SK-N-SH (cell line): ENCODE measurements at regions not wholly inside any gene's neighbourhood (a gene's known extent, or its start where the extent isn't known, plus 50 kb on each side); places are given as distances from the start of the nearest gene placed in this dataset.

Source experiments
- CTCF ChIA-PET: fragments of 300-600, 350-600 bp; formaldehyde crosslinking; extraction: SDS; loops from one replicate; lab custom pipeline; 2021; lab: Yijun Ruan, JAX
- POLR2A ChIA-PET: fragments of 350-600 bp; sonication (Branson Sonifier 250); formaldehyde crosslinking; extraction: SDS; loops from one replicate; lab custom pipeline; 2020; ENCODE audit warnings: antibody characterized with exemption, inconsistent platforms; lab: Yijun Ruan, JAX
- DNase-seq: peaks from one replicate; pipeline ENCODE4 v3.0.0; 2012
- H2AFZ ChIP-seq: fragments of 200-600 bp; sonication (generic); 2 replicates; pipeline ENCODE4 v1.8.1; 2016; ENCODE audit warnings: antibody characterized with exemption, mild to moderate bottlenecking, low read depth
- H3F3A ChIP-seq: fragments of 200-600 bp; sonication (generic); replicated peaks from 2 replicates; pipeline ENCODE3; 2016; ENCODE audit warnings: antibody characterized with exemption, mild to moderate bottlenecking; ENCODE audit not compliant: insufficient read depth
- H3K27ac ChIP-seq, 2 experiments: fragments of 200-500 bp in 1 of 2; fragments of 200-600 bp in 1 of 2; sonication (Bioruptor generic) in 1 of 2; sonication (generic), shearing (Covaris generic) in 1 of 2; 2 replicates each; pipeline versions ENCODE4 v1.5.1 to v1.6.1; 2014 to 2016; ENCODE audit warnings: low read depth in 2 of 2, inconsistent platforms in 1 of 2, low read length in 1 of 2, mild to moderate bottlenecking in 1 of 2, mixed read lengths in 1 of 2
- H3K27me3 ChIP-seq: fragments of 200-600 bp; sonication (generic), shearing (Covaris generic); 2 replicates; pipeline ENCODE4 v1.6.1; 2016; ENCODE audit warnings: mixed run types; ENCODE audit not compliant: insufficient read depth
- H3K36me3 ChIP-seq, 2 experiments: fragments of 200-500 bp in 1 of 2; fragments of 200-600 bp in 1 of 2; sonication (Bioruptor generic) in 1 of 2; sonication (generic) in 1 of 2; replicated peaks in 1 of 2; 2 replicates each; pipeline versions ENCODE3 to v1.5.1; 2014 to 2016; ENCODE audit warnings: low read length in 1 of 2, mild to moderate bottlenecking in 1 of 2; ENCODE audit not compliant: insufficient read depth in 2 of 2, control insufficient read depth in 1 of 2
- H3K4me1 ChIP-seq, 2 experiments: fragments of 200-500 bp in 1 of 2; fragments of 200-600 bp in 1 of 2; sonication (Bioruptor generic) in 1 of 2; sonication (generic), shearing (Covaris generic) in 1 of 2; 2 replicates each; pipeline versions ENCODE4 v1.5.1 to v1.6.1; 2014 to 2016; ENCODE audit warnings: low read depth in 1 of 2, low read length in 1 of 2, mixed run types in 1 of 2; ENCODE audit not compliant: insufficient read depth in 2 of 2, control insufficient read depth in 1 of 2
- H3K4me2 ChIP-seq: fragments of 200-600 bp; sonication (generic), shearing (Covaris generic); 2 replicates; pipeline ENCODE4 v1.6.1; 2017; ENCODE audit warnings: mixed run types
- H3K4me3 ChIP-seq, 2 experiments: fragments of 200-500 bp in 1 of 2; fragments of 200-600 bp in 1 of 2; sonication (Bioruptor generic) in 1 of 2; sonication (generic), shearing (Covaris generic) in 1 of 2; 2 replicates each; pipeline versions ENCODE4 v1.5.1 to v1.8.1; 2014 to 2016; ENCODE audit warnings: low read depth in 2 of 2, inconsistent platforms in 1 of 2, low read length in 1 of 2, mild to moderate bottlenecking in 1 of 2, mixed read lengths in 1 of 2, moderate library complexity in 1 of 2
- H3K79me2 ChIP-seq: fragments of 200-600 bp; sonication (generic); 2 replicates; pipeline ENCODE4 v1.8.1; 2017; ENCODE audit warnings: mild to moderate bottlenecking; ENCODE audit not compliant: insufficient read depth
- H3K9ac ChIP-seq: fragments of 200-600 bp; sonication (generic); 2 replicates; pipeline ENCODE4 v1.6.1; 2017; ENCODE audit warnings: mixed run types
- H3K9me2 ChIP-seq: fragments of 200-600 bp; sonication (generic); 2 replicates; pipeline ENCODE4 v1.6.1; 2017; ENCODE audit warnings: mixed run types
- H3K9me3 ChIP-seq: fragments of 200-600 bp; sonication (generic); 2 replicates; pipeline ENCODE4 v1.6.1; 2017; ENCODE audit warnings: mixed run types, mild to moderate bottlenecking, moderate library complexity
- H4K20me1 ChIP-seq: fragments of 200-600 bp; sonication (generic); 2 replicates; pipeline ENCODE4 v1.6.1; 2017; ENCODE audit warnings: mild to moderate bottlenecking, mixed run types; ENCODE audit not compliant: insufficient read depth
- ELF1 ChIP-seq: IDR thresholded peaks from 2 replicates; pipeline ENCODE4 v1.4.0; 2012
- FOXJ3 ChIP-seq: sonication (generic); formaldehyde crosslinking; IDR thresholded peaks from 2 replicates; pipeline ENCODE4 v1.5.1; 2020; ENCODE audit warnings: mild to moderate bottlenecking, missing genetic modification reagents
- FOXM1 ChIP-seq: IDR thresholded peaks from 2 replicates; pipeline ENCODE4 v1.4.0; 2012; ENCODE audit warnings: low read depth, mild to moderate bottlenecking
- GABPA ChIP-seq: IDR thresholded peaks from 2 replicates; pipeline ENCODE4 v1.4.0; 2012; ENCODE audit warnings: low read depth, mild to moderate bottlenecking
- GATA2 ChIP-seq: sonication (generic); formaldehyde crosslinking; IDR thresholded peaks from 2 replicates; pipeline ENCODE4 v1.5.0; 2020; ENCODE audit warnings: mild to moderate bottlenecking, missing genetic modification reagents
- JUND ChIP-seq: IDR thresholded peaks from 2 replicates; pipeline ENCODE4 v1.4.0; 2012
- MEF2A ChIP-seq: IDR thresholded peaks from 2 replicates; pipeline ENCODE4 v1.4.0; 2012; ENCODE audit warnings: low read depth, borderline replicate concordance
- MXI1 ChIP-seq: IDR thresholded peaks from 2 replicates; pipeline ENCODE4 v1.6.1; 2012; ENCODE audit warnings: mild to moderate bottlenecking, low read depth, low read length, improper control_type of control experiment
- NRF1 ChIP-seq: IDR thresholded peaks from 2 replicates; pipeline ENCODE4 v1.6.1; 2012; ENCODE audit warnings: low read depth, mild to moderate bottlenecking, low read length
- RCOR1 ChIP-seq: fragments of 150-350 bp; IDR thresholded peaks from 2 replicates; pipeline ENCODE4 v1.6.1; 2017; ENCODE audit warnings: antibody characterized with exemption, low read length
- SMC3 ChIP-seq: IDR thresholded peaks from 2 replicates; pipeline ENCODE4 v1.6.1; 2012; ENCODE audit warnings: low read depth, low read length, improper control_type of control experiment
- TAF1 ChIP-seq: IDR thresholded peaks from 2 replicates; pipeline ENCODE4 v1.6.1; 2012; ENCODE audit warnings: low read depth, mild to moderate bottlenecking, low read length, moderate library complexity, borderline replicate concordance
- TCF12 ChIP-seq: IDR thresholded peaks from 2 replicates; pipeline ENCODE4 v1.4.0; 2012
- WGBS: methylation state at CpG from one replicate; pipeline ENCODE4 v1.1.6; 2017; ENCODE audit warnings: low lambda C conversion rate; 5-methylcytosine and 5-hydroxymethylcytosine counted together
- TF ChIP-seq, protein P1 (sequence below): fragments of 150-350 bp; IDR thresholded peaks from 2 replicates; pipeline ENCODE4 v1.6.1; 2017; ENCODE audit warnings: antibody characterized with exemption, low read length, low read depth, borderline replicate concordance
- TF ChIP-seq, protein P2 (sequence below): IDR thresholded peaks from 2 replicates; pipeline ENCODE4; 2012
- TF ChIP-seq, protein P3 (sequence below): IDR thresholded peaks from 2 replicates; pipeline ENCODE4 v1.4.0; 2012; ENCODE audit warnings: low read depth, borderline replicate concordance
- TF ChIP-seq, protein P4 (sequence below): fragments of 200-600 bp; sonication (generic); IDR thresholded peaks from 2 replicates; pipeline ENCODE4 v1.6.1; 2017; ENCODE audit warnings: antibody characterized with exemption, mild to moderate bottlenecking, moderate library complexity

DNA sequence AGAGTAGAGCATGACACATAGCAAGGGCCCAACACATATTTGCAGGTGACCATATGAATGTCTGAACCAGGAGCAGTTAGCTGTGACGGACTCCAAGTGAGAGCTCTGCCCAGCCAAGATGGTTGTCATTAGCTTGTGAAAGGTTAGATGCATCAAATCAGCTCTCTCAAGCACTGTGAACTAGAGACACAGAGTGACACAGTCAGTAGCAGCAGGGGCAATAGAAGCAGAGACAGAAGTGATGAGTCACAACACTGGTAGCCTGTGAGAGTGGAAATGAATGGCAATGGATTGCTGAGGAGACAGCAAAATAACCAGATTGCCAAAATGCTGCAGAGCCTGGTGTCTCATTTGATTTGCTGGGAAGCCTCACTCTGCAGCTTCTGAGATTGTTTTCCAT, 558.9 kb downstream of the PKHD1 start:
- peaks cover 4% of the 10 kb centered on the region for H3F3A ChIP-seq
- no peaks in the 10 kb centered on the region for H4K20me1 ChIP-seq
- H3K27ac ChIP-seq: no peak overlapping the region; a peak in 1 of 4 replicates
- H3K9me2 ChIP-seq: no peaks in the 10 kb centered on the region
- no peaks in the 10 kb centered on the region for H3K27me3 ChIP-seq
- H2AFZ ChIP-seq: no peak overlapping the region
- POLR2A ChIA-PET: interaction anchor here (0.5 kb wide), 1 partner anchor 14 kb away, joined by 3 read pairs; no protein-coding TSS in a partner anchor
- DNase-seq: no peak
- no peak overlapping the region for H3K9ac ChIP-seq
- H3K9me3 ChIP-seq: no peaks in the 10 kb centered on the region
- 33% methylated on average over 1 of the region's 1 CpG for WGBS
- TF ChIP-seq GABPA: no peak
- TF ChIP-seq RCOR1: no peak
- TF ChIP-seq, protein P1, sequence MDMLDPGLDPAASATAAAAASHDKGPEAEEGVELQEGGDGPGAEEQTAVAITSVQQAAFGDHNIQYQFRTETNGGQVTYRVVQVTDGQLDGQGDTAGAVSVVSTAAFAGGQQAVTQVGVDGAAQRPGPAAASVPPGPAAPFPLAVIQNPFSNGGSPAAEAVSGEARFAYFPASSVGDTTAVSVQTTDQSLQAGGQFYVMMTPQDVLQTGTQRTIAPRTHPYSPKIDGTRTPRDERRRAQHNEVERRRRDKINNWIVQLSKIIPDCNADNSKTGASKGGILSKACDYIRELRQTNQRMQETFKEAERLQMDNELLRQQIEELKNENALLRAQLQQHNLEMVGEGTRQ: no peak
- TF ChIP-seq, protein P2, sequence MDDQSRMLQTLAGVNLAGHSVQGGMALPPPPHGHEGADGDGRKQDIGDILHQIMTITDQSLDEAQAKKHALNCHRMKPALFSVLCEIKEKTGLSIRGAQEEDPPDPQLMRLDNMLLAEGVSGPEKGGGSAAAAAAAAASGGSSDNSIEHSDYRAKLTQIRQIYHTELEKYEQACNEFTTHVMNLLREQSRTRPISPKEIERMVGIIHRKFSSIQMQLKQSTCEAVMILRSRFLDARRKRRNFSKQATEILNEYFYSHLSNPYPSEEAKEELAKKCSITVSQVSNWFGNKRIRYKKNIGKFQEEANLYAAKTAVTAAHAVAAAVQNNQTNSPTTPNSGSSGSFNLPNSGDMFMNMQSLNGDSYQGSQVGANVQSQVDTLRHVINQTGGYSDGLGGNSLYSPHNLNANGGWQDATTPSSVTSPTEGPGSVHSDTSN: no peak
- TF ChIP-seq JUND: no peak
- no peak for TF ChIP-seq FOXM1
- TF ChIP-seq MEF2A: no peak
- TF ChIP-seq GATA2: no peak
- TF ChIP-seq, protein P3, sequence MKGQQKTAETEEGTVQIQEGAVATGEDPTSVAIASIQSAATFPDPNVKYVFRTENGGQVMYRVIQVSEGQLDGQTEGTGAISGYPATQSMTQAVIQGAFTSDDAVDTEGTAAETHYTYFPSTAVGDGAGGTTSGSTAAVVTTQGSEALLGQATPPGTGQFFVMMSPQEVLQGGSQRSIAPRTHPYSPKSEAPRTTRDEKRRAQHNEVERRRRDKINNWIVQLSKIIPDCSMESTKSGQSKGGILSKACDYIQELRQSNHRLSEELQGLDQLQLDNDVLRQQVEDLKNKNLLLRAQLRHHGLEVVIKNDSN: no peak
- TF ChIP-seq TAF1: no peak
- TF ChIP-seq FOXJ3: no peak
- no peak for TF ChIP-seq TCF12
- TF ChIP-seq SMC3: no peak
- TF ChIP-seq, protein P4, sequence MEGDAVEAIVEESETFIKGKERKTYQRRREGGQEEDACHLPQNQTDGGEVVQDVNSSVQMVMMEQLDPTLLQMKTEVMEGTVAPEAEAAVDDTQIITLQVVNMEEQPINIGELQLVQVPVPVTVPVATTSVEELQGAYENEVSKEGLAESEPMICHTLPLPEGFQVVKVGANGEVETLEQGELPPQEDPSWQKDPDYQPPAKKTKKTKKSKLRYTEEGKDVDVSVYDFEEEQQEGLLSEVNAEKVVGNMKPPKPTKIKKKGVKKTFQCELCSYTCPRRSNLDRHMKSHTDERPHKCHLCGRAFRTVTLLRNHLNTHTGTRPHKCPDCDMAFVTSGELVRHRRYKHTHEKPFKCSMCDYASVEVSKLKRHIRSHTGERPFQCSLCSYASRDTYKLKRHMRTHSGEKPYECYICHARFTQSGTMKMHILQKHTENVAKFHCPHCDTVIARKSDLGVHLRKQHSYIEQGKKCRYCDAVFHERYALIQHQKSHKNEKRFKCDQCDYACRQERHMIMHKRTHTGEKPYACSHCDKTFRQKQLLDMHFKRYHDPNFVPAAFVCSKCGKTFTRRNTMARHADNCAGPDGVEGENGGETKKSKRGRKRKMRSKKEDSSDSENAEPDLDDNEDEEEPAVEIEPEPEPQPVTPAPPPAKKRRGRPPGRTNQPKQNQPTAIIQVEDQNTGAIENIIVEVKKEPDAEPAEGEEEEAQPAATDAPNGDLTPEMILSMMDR: no peak
- TF ChIP-seq MXI1: no peak
- TF ChIP-seq ELF1: no peak
- TF ChIP-seq NRF1: no peak
- H3K4me1 ChIP-seq: peaks cover 0 to 10% of the 10 kb centered on the region in 2 experiments; a peak in 2 of 4 replicates
- H3K79me2 ChIP-seq: no peaks in the 10 kb centered on the region
- CTCF ChIA-PET: interaction anchor here (0.9 kb wide), 1 partner anchor 13 kb away, joined by 3 read pairs; no protein-coding TSS in a partner anchor
- H3K4me3 ChIP-seq: no peak overlapping the region
- no peaks in the 10 kb centered on the region for H3K36me3 ChIP-seq
- H3K4me2 ChIP-seq: no peak overlapping the region
